Fibroblast of mammary gland (primary cell): ENCODE measurements at regions not wholly inside any gene's neighbourhood (a gene's known extent, or its start where the extent isn't known, plus 50 kb on each side); places are given as distances from the start of the nearest gene placed in this dataset.

Source experiments
- DNase-seq: peaks from one replicate; pipeline ENCODE4 v3.0.0-alpha.2; 2010; ENCODE audit warnings: low read depth
- H3K4me3 ChIP-seq: 2 replicates; pipeline ENCODE4 v1.5.1; 2011; ENCODE audit warnings: low read depth, mild to moderate bottlenecking, low read length, moderate library complexity; ENCODE audit not compliant: control insufficient read depth
- TF ChIP-seq, protein P1 (sequence below): conservative IDR thresholded peaks from 2 replicates; pipeline ENCODE4 v1.5.1; 2011; ENCODE audit warnings: low read depth, low read length, inconsistent platforms; ENCODE audit not compliant: control insufficient read depth, insufficient read depth

DNA sequence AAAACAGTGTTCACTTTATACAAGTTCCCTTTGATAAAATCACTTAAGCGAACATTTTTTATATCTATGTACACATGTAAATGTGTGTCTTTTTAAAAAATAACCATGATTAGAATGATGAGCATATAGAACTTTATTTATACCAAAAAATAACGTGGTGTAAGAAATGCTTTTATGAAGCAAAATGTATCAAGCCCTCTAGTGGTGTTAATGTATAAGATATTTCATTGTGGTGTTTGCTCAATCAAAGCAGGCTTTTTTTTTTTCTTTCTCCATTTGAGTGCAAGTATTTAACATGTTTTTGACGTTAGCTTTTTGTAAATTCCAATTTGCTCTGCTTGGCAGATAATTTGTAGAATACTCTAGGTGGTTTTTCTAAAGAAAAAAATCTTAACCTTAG lies 2092.4 kb upstream of the TENM3 start:
- DNase-seq, result no peak
- H3K4me3 ChIP-seq, result no peak overlapping the region
- TF ChIP-seq, protein P1, sequence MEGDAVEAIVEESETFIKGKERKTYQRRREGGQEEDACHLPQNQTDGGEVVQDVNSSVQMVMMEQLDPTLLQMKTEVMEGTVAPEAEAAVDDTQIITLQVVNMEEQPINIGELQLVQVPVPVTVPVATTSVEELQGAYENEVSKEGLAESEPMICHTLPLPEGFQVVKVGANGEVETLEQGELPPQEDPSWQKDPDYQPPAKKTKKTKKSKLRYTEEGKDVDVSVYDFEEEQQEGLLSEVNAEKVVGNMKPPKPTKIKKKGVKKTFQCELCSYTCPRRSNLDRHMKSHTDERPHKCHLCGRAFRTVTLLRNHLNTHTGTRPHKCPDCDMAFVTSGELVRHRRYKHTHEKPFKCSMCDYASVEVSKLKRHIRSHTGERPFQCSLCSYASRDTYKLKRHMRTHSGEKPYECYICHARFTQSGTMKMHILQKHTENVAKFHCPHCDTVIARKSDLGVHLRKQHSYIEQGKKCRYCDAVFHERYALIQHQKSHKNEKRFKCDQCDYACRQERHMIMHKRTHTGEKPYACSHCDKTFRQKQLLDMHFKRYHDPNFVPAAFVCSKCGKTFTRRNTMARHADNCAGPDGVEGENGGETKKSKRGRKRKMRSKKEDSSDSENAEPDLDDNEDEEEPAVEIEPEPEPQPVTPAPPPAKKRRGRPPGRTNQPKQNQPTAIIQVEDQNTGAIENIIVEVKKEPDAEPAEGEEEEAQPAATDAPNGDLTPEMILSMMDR, result peak; percentile 18

DNA sequence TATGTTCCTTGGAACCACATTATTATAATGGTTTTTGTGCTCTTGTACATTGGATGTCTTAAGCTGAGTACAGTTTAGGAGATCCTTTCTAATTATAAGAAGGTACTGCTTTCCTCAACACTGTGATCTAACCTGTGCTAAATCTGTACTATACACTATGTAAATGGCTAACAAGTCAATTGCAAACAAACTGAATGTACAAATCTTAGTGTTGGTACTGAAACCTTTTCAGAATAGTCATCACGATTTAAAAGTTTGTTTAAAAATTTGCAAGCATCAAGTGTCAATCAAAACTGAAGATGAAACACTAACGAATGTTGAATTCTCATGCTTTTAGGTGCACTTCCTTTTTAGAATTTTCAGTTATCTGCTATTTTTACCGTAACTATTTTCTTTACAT lies 2090.4 kb upstream of the TENM3 start:
- TF ChIP-seq, protein P1, result no peak
- H3K4me3 ChIP-seq, result no peak overlapping the region
- no peak for DNase-seq

DNA sequence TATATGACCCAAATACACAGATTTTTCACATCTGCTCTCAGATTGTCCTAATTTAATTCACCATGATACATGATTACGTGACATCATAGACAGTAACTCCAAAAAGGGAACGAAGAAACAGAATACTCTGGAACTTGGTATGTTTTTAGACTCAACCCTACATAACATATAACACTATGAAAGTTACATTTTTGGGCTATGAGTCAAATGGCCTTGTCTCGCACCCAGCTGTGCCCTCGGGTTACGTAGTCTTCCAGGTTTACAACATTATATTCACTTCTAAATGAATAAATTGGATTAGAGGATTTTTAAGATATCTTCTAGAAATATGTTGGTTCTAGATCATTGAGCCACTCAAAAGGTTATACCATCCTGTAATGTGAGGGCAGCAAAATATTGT lies 2089.6 kb upstream of the TENM3 start:
- no peak for DNase-seq
- TF ChIP-seq, protein P1, result no peak
- H3K4me3 ChIP-seq, result no peak overlapping the region

DNA sequence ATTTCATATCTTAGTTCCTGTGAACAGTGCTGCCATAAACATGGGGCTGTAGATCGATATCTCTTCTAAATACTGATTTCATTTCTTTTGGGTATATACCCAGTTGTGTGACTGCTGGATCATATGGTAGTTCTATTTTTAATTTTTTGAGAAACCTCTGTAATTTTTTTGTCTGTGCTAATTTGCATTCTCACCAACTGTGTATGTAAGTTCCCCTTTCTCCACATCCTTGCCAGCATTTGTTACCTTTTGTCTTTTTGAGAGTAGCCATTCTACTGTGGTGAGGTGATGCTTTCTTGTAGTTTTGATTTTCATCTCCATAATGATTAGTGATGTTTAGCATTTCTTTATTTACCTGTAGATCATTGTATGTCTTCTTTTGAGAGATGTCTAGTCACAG lies 2086.5 kb upstream of the TENM3 start:
- DNase-seq, result no peak
- TF ChIP-seq, protein P1, result no peak
- no peak overlapping the region for H3K4me3 ChIP-seq

DNA sequence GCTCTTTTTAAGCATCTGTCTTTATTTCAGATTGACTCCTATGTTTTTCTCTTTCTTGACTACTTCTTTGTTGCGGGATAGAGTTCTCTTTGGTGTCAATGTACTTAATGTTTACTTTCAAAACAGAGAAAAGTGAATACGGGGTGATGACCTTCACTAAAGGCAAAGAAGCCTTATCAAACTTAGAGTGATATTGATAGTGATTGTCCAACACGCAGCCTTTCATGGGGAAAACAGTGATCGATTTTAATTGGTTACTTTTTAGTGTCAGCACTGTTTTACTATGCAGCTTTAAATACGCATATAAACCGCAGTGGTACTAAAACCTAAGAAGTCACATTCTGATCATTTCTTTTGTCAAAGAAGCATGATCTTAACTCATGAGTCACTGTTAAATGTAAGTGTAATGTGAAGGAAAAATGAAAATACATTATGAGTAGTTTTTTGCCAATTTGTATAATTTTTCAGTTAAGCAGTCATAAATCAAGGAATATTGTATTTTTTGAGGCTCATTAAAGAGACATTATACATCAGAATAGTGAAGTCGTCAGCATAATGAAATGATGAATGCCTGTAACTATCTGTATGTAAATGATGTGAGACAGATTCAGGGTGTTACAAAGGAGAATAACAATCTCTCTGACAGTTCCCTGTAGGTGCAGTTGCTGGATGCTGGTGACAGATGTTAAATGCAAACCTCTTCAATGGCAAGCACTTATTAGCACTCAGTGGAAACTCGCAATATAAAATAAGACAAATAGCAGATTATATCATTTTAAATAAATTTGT lies 2082.8 kb upstream of the TENM3 start:
- no peak for DNase-seq
- TF ChIP-seq, protein P1, result no peak
- H3K4me3 ChIP-seq, result no peak overlapping the region

DNA sequence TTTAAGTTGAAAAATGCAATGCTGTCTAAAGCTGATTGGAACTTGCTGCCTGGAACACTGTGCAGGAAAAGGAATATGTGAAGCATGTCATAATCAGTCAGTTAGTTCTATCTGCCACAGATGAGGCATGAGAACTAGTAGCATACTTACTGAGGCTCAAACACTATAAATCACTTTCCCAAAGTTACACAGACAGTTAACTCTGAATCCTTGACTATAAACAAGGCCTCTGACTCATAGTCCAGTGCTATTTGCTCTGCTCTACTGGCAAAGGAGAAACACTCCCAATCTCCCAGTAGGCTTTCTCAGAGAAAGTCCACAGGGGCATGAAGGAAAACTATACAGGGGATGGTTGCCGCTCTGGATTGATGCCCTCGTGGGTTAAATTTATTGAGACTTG lies 2078.4 kb upstream of the TENM3 start:
- TF ChIP-seq, protein P1, result no peak
- peak; percentile 37 for DNase-seq
- no peak overlapping the region for H3K4me3 ChIP-seq
